ENCODE measurements at regions not wholly inside any gene's neighbourhood (a gene's known extent, or its start where the extent isn't known, plus 50 kb on each side); places are given as distances from the start of the nearest gene placed in this dataset.

GRCh38 chr17:73819440-73820395 lies 175.5 kb upstream of the SDK2 start:
- no peak overlapping the region for H2BK12ac ChIP-seq (ENCODE audit: low read length in 2 of 2)
- WGBS, result 78% methylated on average over 18 of the region's 19 CpGs

GRCh38 chr17:73820686-73821448 lies 176.6 kb upstream of the SDK2 start:
- Histone ChIP-seq H2BK120ac (ENCODE audit: low read depth, low read length) (no peak overlapping the region), H4K8ac (ENCODE audit: low read length) (no peak overlapping the region), H3K27me3 (ENCODE audit: control insufficient read depth in 1 of 2, insufficient read depth in 1 of 2, low read length in 2 of 2) (peaks cover 0 to 40% of the 10 kb centered on the region in 2 experiments), H3K4ac (ENCODE audit: low read depth in 1 of 2, low read length in 2 of 2) (no peak overlapping the region), H3K4me2 (ENCODE audit: low read length, poor library complexity, severe bottlenecking) (no peak overlapping the region), H3K9me3 (ENCODE audit: control insufficient read depth, low read length) (no peaks in the 10 kb centered on the region), H2BK12ac (ENCODE audit: low read length in 2 of 2) (no peak overlapping the region), H3K4me1 (ENCODE audit: control insufficient read depth, insufficient read depth, low read depth, low read length) (no peaks in the 10 kb centered on the region), H3K14ac (ENCODE audit: low read length in 2 of 2) (no peak overlapping the region), H2BK15ac (ENCODE audit: low read depth, poor library complexity, severe bottlenecking) (no peak overlapping the region), H3K79me1 (replicated peaks; ENCODE audit: low read length, poor library complexity, severe bottlenecking) (no peaks in the 10 kb centered on the region), H2BK5ac (ENCODE audit: low read depth, low read length, poor library complexity, severe bottlenecking) (no peak overlapping the region), H2AK5ac (ENCODE audit: low read length, severe bottlenecking) (no peak overlapping the region), H3K4me3 (ENCODE audit: insufficient read depth in 1 of 2, low read depth in 1 of 2, low read length in 2 of 2) (no peak overlapping the region), H2AFZ (ENCODE audit: low read depth, low read length) (no peak overlapping the region), H3K9ac (ENCODE audit: low read length) (no peak overlapping the region), H3K18ac (ENCODE audit: low read depth in 1 of 2, low read length in 2 of 2) (no peak overlapping the region), H4K91ac (ENCODE audit: low read length) (no peak overlapping the region), H3K36me3 (ENCODE audit: control insufficient read depth in 1 of 2, insufficient read depth in 2 of 2, low read depth in 1 of 2, low read length in 2 of 2) (no peaks in the 10 kb centered on the region), H3K23ac (ENCODE audit: low read length in 2 of 2) (no peak overlapping the region), H3K27ac (ENCODE audit: low read length, poor library complexity, severe bottlenecking) (no peak overlapping the region)
- WGBS, result 31% methylated on average over 20 of the region's 20 CpGs
- DNase-seq, result no peak

More at GRCh38 chr17:73819440-73820395, 175.5 kb upstream of the SDK2 start:
- Histone ChIP-seq H4K91ac (ENCODE audit: low read length) (no peak overlapping the region), H2AFZ (ENCODE audit: low read depth, low read length) (no peak overlapping the region), H3K9me3 (ENCODE audit: control insufficient read depth, low read length) (no peaks in the 10 kb centered on the region), H3K4me2 (ENCODE audit: low read length, poor library complexity, severe bottlenecking) (no peak overlapping the region), H3K9ac (ENCODE audit: low read length) (no peak overlapping the region), H3K18ac (ENCODE audit: low read depth in 1 of 2, low read length in 2 of 2) (no peak overlapping the region), H3K4me1 (ENCODE audit: control insufficient read depth, insufficient read depth, low read depth, low read length) (no peaks in the 10 kb centered on the region), H3K27ac (ENCODE audit: low read length, poor library complexity, severe bottlenecking) (no peak overlapping the region), H2AK5ac (ENCODE audit: low read length, severe bottlenecking) (no peak overlapping the region), H3K79me1 (replicated peaks; ENCODE audit: low read length, poor library complexity, severe bottlenecking) (no peaks in the 10 kb centered on the region), H3K36me3 (ENCODE audit: control insufficient read depth in 1 of 2, insufficient read depth in 2 of 2, low read depth in 1 of 2, low read length in 2 of 2) (no peaks in the 10 kb centered on the region), H2BK15ac (ENCODE audit: low read depth, poor library complexity, severe bottlenecking) (no peak overlapping the region), H3K4ac (ENCODE audit: low read depth in 1 of 2, low read length in 2 of 2) (no peak overlapping the region), H2BK5ac (ENCODE audit: low read depth, low read length, poor library complexity, severe bottlenecking) (no peak overlapping the region), H4K8ac (ENCODE audit: low read length) (no peak overlapping the region), H3K23ac (ENCODE audit: low read length in 2 of 2) (no peak overlapping the region), H3K14ac (ENCODE audit: low read length in 2 of 2) (no peak overlapping the region), H2BK120ac (ENCODE audit: low read depth, low read length) (no peak overlapping the region), H3K27me3 (ENCODE audit: control insufficient read depth in 1 of 2, insufficient read depth in 1 of 2, low read length in 2 of 2) (peaks cover 0 to 32% of the 10 kb centered on the region in 2 experiments), H3K4me3 (ENCODE audit: insufficient read depth in 1 of 2, low read depth in 1 of 2, low read length in 2 of 2) (no peak overlapping the region)
- DNase-seq, result no peak

GRCh38 chr17:73821665-73822064 lies 177.4 kb upstream of the SDK2 start:
- no peak for DNase-seq
- Histone ChIP-seq H3K9me3 (ENCODE audit: control insufficient read depth, low read length) (no peaks in the 10 kb centered on the region), H3K14ac (ENCODE audit: low read length in 2 of 2) (no peak overlapping the region), H3K4me2 (ENCODE audit: low read length, poor library complexity, severe bottlenecking) (no peak overlapping the region), H3K9ac (ENCODE audit: low read length) (no peak overlapping the region), H3K4me1 (ENCODE audit: control insufficient read depth, insufficient read depth, low read depth, low read length) (no peaks in the 10 kb centered on the region), H3K18ac (ENCODE audit: low read depth in 1 of 2, low read length in 2 of 2) (no peak overlapping the region), H2BK12ac (ENCODE audit: low read length in 2 of 2) (no peak overlapping the region), H3K4ac (ENCODE audit: low read depth in 1 of 2, low read length in 2 of 2) (no peak overlapping the region), H3K4me3 (ENCODE audit: insufficient read depth in 1 of 2, low read depth in 1 of 2, low read length in 2 of 2) (no peak overlapping the region), H2BK120ac (ENCODE audit: low read depth, low read length) (no peak overlapping the region), H2BK15ac (ENCODE audit: low read depth, poor library complexity, severe bottlenecking) (no peak overlapping the region), H2AFZ (ENCODE audit: low read depth, low read length) (no peak overlapping the region), H2BK5ac (ENCODE audit: low read depth, low read length, poor library complexity, severe bottlenecking) (no peak overlapping the region), H3K79me1 (replicated peaks; ENCODE audit: low read length, poor library complexity, severe bottlenecking) (no peaks in the 10 kb centered on the region), H2AK5ac (ENCODE audit: low read length, severe bottlenecking) (no peak overlapping the region), H4K91ac (ENCODE audit: low read length) (no peak overlapping the region), H3K23ac (ENCODE audit: low read length in 2 of 2) (no peak overlapping the region), H3K36me3 (ENCODE audit: control insufficient read depth in 1 of 2, insufficient read depth in 2 of 2, low read depth in 1 of 2, low read length in 2 of 2) (no peaks in the 10 kb centered on the region), H3K27me3 (ENCODE audit: control insufficient read depth in 1 of 2, insufficient read depth in 1 of 2, low read length in 2 of 2) (peaks cover 0 to 48% of the 10 kb centered on the region in 2 experiments), H4K8ac (ENCODE audit: low read length) (no peak overlapping the region), H3K27ac (ENCODE audit: low read length, poor library complexity, severe bottlenecking) (no peak overlapping the region)
- WGBS, result 82% methylated on average over 2 of the region's 2 CpGs

GRCh38 chr17:73822371-73822770 lies 178.1 kb upstream of the SDK2 start:
- Histone ChIP-seq H3K4me1 (ENCODE audit: control insufficient read depth, insufficient read depth, low read depth, low read length) (no peaks in the 10 kb centered on the region), H2BK15ac (ENCODE audit: low read depth, poor library complexity, severe bottlenecking) (no peak overlapping the region), H3K4me2 (ENCODE audit: low read length, poor library complexity, severe bottlenecking) (no peak overlapping the region), H4K91ac (ENCODE audit: low read length) (no peak overlapping the region), H3K23ac (ENCODE audit: low read length in 2 of 2) (no peak overlapping the region), H2AK5ac (ENCODE audit: low read length, severe bottlenecking) (no peak overlapping the region), H3K4ac (ENCODE audit: low read depth in 1 of 2, low read length in 2 of 2) (no peak overlapping the region), H3K4me3 (ENCODE audit: insufficient read depth in 1 of 2, low read depth in 1 of 2, low read length in 2 of 2) (no peak overlapping the region), H4K8ac (ENCODE audit: low read length) (no peak overlapping the region), H3K9ac (ENCODE audit: low read length) (no peak overlapping the region), H3K79me1 (replicated peaks; ENCODE audit: low read length, poor library complexity, severe bottlenecking) (no peaks in the 10 kb centered on the region), H3K36me3 (ENCODE audit: control insufficient read depth in 1 of 2, insufficient read depth in 2 of 2, low read depth in 1 of 2, low read length in 2 of 2) (no peaks in the 10 kb centered on the region), H3K27me3 (ENCODE audit: control insufficient read depth in 1 of 2, insufficient read depth in 1 of 2, low read length in 2 of 2) (peaks cover 0 to 55% of the 10 kb centered on the region in 2 experiments), H2BK12ac (ENCODE audit: low read length in 2 of 2) (no peak overlapping the region), H3K9me3 (ENCODE audit: control insufficient read depth, low read length) (no peaks in the 10 kb centered on the region), H2AFZ (ENCODE audit: low read depth, low read length) (no peak overlapping the region), H3K27ac (ENCODE audit: low read length, poor library complexity, severe bottlenecking) (no peak overlapping the region), H3K14ac (ENCODE audit: low read length in 2 of 2) (no peak overlapping the region), H2BK120ac (ENCODE audit: low read depth, low read length) (no peak overlapping the region), H3K18ac (ENCODE audit: low read depth in 1 of 2, low read length in 2 of 2) (no peak overlapping the region), H2BK5ac (ENCODE audit: low read depth, low read length, poor library complexity, severe bottlenecking) (no peak overlapping the region)
- DNase-seq, result no peak
- 92% methylated on average over 13 of the region's 13 CpGs for WGBS

Data from mesenchymal stem cell (in vitro differentiated cells and primary cell).